ENCODE measurements at regions not wholly inside any gene's neighbourhood (a gene's known extent, or its start where the extent isn't known, plus 50 kb on each side); places are given as distances from the start of the nearest gene placed in this dataset.

- TF ChIP-seq CTCF (IDR thresholded peaks at IDR 0.05; ENCODE audit: poor library complexity, severe bottlenecking) = no peak
- TF ChIP-seq REST (IDR thresholded peaks at IDR 0.05; ENCODE audit: borderline replicate concordance) = no peak
- no peak for TF ChIP-seq POLR2AphosphoS5 (IDR thresholded peaks at IDR 0.05)
- TF ChIP-seq TAF1 (IDR thresholded peaks at IDR 0.05; ENCODE audit: low read depth) = no peak
- TF ChIP-seq EZH2 (IDR thresholded peaks at IDR 0.05; ENCODE audit: borderline replicate concordance, insufficient read depth, low read length, poor library complexity, severe bottlenecking) = no peak
- no peak for TF ChIP-seq EP300 (conservative IDR thresholded peaks at IDR 0.05; ENCODE audit: poor library complexity, severe bottlenecking)
- TF ChIP-seq SMC3 (conservative IDR thresholded peaks at IDR 0.05; ENCODE audit: poor library complexity) = no peak
- TF ChIP-seq RAD21 (conservative IDR thresholded peaks at IDR 0.05) = no peak
These were observed 175.8 kb upstream of the PPP2R2D start for GRCh38 chr10:131724891-131725580.
